ENCODE measurements at regions not wholly inside any gene's neighbourhood (a gene's known extent, or its start where the extent isn't known, plus 50 kb on each side); places are given as distances from the start of the nearest gene placed in this dataset.

DNA sequence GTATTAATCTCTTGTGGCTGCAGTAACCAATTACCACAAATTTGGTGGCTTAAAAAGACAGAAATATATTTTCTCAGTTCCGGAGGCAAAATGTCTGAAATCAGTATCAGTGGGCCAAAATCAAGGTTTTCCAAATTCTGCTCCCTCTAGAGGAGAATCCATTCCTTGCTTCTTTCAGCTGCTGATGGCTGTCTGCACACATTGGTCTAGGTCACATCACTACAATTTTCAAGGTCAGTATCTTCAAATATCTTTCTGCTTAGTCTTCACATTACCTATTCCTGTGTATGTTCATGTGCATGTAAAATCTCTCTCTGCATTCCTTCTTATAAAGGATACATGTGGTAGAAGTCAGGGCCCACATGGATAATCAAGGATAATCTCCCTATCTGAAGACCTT lies 999.4 kb downstream of the KCNT2 start:
- no peak for TF ChIP-seq CTCF (IDR thresholded peaks at IDR 0.05; ENCODE audit: low read depth, low read length, poor library complexity, severe bottlenecking)
- TF ChIP-seq EZH2phosphoT487 (IDR thresholded peaks at IDR 0.05; ENCODE audit: borderline replicate concordance, low read length): no peak
